ENCODE measurements at regions not wholly inside any gene's neighbourhood (a gene's known extent, or its start where the extent isn't known, plus 50 kb on each side); places are given as distances from the start of the nearest gene placed in this dataset.

DNA sequence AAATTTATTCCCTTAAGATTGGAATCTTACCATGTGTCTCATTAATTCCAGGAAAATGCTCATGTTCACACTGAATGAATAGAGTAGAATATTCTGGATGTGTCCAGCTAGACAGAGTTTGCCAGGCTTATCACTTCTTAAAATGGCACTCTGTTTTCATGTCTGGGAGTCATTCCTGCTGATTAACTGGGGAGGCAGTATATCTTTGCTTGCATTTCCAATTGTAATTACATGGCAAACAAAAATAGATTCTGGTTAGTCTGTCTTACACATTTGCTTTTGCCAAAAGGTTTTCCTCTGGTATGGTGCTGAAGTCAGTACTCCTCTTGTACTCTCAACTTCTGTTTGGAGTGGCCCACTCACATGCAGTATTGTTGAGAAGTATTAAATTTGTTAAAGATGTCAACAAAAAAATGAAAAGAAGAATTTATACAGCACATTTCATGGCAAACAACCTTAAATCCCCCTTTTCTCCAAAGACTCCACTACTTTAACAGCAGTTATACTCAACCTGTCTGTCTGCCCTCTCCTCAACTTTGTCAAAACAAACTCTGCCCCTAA, 70.2 kb downstream of the TENT5A start:
- TF ChIP-seq KAT7 (CRISPR knock-in tag; IDR thresholded peaks at IDR 0.05; ENCODE audit: borderline replicate concordance) (no peak), TEAD1 (CRISPR knock-in tag; IDR thresholded peaks at IDR 0.05) (no peak), E2F5 (CRISPR knock-in tag; IDR thresholded peaks at IDR 0.05) (no peak)
- TF ChIP-seq, protein P1, sequence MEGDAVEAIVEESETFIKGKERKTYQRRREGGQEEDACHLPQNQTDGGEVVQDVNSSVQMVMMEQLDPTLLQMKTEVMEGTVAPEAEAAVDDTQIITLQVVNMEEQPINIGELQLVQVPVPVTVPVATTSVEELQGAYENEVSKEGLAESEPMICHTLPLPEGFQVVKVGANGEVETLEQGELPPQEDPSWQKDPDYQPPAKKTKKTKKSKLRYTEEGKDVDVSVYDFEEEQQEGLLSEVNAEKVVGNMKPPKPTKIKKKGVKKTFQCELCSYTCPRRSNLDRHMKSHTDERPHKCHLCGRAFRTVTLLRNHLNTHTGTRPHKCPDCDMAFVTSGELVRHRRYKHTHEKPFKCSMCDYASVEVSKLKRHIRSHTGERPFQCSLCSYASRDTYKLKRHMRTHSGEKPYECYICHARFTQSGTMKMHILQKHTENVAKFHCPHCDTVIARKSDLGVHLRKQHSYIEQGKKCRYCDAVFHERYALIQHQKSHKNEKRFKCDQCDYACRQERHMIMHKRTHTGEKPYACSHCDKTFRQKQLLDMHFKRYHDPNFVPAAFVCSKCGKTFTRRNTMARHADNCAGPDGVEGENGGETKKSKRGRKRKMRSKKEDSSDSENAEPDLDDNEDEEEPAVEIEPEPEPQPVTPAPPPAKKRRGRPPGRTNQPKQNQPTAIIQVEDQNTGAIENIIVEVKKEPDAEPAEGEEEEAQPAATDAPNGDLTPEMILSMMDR (IDR thresholded peaks at IDR 0.05): no peak
- TF ChIP-seq, protein P2, sequence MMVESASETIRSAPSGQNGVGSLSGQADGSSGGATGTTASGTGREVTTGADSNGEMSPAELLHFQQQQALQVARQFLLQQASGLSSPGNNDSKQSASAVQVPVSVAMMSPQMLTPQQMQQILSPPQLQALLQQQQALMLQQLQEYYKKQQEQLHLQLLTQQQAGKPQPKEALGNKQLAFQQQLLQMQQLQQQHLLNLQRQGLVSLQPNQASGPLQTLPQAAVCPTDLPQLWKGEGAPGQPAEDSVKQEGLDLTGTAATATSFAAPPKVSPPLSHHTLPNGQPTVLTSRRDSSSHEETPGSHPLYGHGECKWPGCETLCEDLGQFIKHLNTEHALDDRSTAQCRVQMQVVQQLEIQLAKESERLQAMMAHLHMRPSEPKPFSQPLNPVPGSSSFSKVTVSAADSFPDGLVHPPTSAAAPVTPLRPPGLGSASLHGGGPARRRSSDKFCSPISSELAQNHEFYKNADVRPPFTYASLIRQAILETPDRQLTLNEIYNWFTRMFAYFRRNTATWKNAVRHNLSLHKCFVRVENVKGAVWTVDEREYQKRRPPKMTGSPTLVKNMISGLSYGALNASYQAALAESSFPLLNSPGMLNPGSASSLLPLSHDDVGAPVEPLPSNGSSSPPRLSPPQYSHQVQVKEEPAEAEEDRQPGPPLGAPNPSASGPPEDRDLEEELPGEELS (CRISPR knock-in tag; IDR thresholded peaks at IDR 0.05): no peak

All from WTC11 (cell line).